OCI-LY3 (cell line): ENCODE measurements at regions not wholly inside any gene's neighbourhood (a gene's known extent, or its start where the extent isn't known, plus 50 kb on each side); places are given as distances from the start of the nearest gene placed in this dataset.

Experiments used
- H2AFZ ChIP-seq: fragments of 200-600, 300-600 bp; shearing (Covaris generic); 2 replicates; pipeline ENCODE4 v1.6.0; 2014; ENCODE audit warnings: antibody characterized with exemption, low read depth, low read length
- H3K27ac ChIP-seq: fragments of 200-600, 300-600 bp; sonication (generic); 2 replicates; pipeline ENCODE4 v1.5.1; 2014; ENCODE audit warnings: mild to moderate bottlenecking, low read length, moderate library complexity, mixed read lengths
- H3K27me3 ChIP-seq: fragments of 200-600, 300-600 bp; sonication (generic); 2 replicates; pipeline ENCODE4 v1.6.1; 2014; ENCODE audit warnings: low read depth, low read length, mixed read lengths
- H3K36me3 ChIP-seq: fragments of 200-600, 300-600 bp; sonication (generic); replicated peaks from 2 replicates; pipeline ENCODE3; 2014; ENCODE audit warnings: low read depth, low read length, mixed read lengths
- H3K4me1 ChIP-seq: fragments of 300-600, 200-600 bp; sonication (generic); 2 replicates; pipeline ENCODE4 v1.6.1; 2014; ENCODE audit warnings: low read length, mixed read lengths
- H3K4me2 ChIP-seq: fragments of 200-600, 300-600 bp; sonication (generic); 2 replicates; pipeline ENCODE4 v1.6.1; 2014; ENCODE audit warnings: low read length, mixed read lengths
- H3K4me3 ChIP-seq: fragments of 300-600, 200-600 bp; sonication (generic); 2 replicates; pipeline ENCODE4 v1.5.1; 2014; ENCODE audit warnings: antibody characterized with exemption, mild to moderate bottlenecking, low read length, moderate library complexity
- H3K79me2 ChIP-seq: fragments of 300-600, 200-600 bp; shearing (Covaris generic); 2 replicates; pipeline ENCODE4 v1.6.1; 2014; ENCODE audit warnings: mild to moderate bottlenecking, low read length, mixed read lengths
- H3K9ac ChIP-seq: fragments of 300-600, 200-600 bp; shearing (Covaris generic); 2 replicates; pipeline ENCODE4 v1.6.0; 2014; ENCODE audit warnings: mild to moderate bottlenecking, low read length, moderate library complexity
- H3K9me3 ChIP-seq: fragments of 200-600, 300-600 bp; shearing (Covaris generic); 2 replicates; pipeline ENCODE4 v1.6.1; 2014; ENCODE audit warnings: low read length, mixed read lengths; ENCODE audit not compliant: insufficient read depth
- H4K20me1 ChIP-seq: fragments of 200-600, 300-600 bp; sonication (generic); 2 replicates; pipeline ENCODE4 v1.6.1; 2016; ENCODE audit warnings: low read length, mixed read lengths; ENCODE audit not compliant: insufficient read depth
- EZH2phosphoT487 ChIP-seq: fragments of 200-600 bp; shearing (Covaris generic); IDR thresholded peaks from 2 replicates; pipeline ENCODE4 v1.6.1; 2018; ENCODE audit warnings: antibody characterized with exemption, mixed run types, low read depth
- TF ChIP-seq, protein P1 (sequence below): fragments of 200-600, 300-600 bp; sonication (generic); IDR thresholded peaks from 2 replicates; pipeline ENCODE4 v1.5.1; 2014; ENCODE audit warnings: antibody characterized with exemption, low read length, low read depth

DNA sequence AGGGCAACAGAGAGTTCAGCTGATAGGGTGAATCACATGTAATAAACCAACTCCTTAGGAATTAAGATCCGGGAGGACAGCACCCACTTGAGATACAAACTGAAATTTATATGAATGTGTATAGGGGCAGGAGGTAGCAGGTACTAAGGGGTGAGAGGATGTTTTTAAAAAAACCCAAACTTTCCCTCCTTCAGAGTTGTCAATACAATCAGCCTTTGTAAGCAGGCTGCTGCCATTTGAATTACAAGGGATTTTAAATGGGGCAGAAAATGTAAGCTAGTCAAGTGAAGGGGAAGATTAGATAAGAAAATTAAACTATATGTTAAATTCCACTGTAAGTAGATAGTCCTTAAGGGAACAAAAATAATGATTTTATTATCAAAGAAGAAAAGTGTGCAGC lies 1239.7 kb upstream of the CELF4 start:
- peaks cover 70% of the 10 kb centered on the region for H3K36me3 ChIP-seq
- no peaks in the 10 kb centered on the region for H3K27me3 ChIP-seq
- no peaks in the 10 kb centered on the region for H4K20me1 ChIP-seq
- no peak overlapping the region for H3K9ac ChIP-seq
- no peak overlapping the region for H3K27ac ChIP-seq
- no peak overlapping the region for H2AFZ ChIP-seq
- H3K4me3 ChIP-seq: no peak overlapping the region
- H3K4me1 ChIP-seq: peaks cover 28% of the 10 kb centered on the region
- no peak overlapping the region for H3K4me2 ChIP-seq
- peaks cover 36% of the 10 kb centered on the region for H3K9me3 ChIP-seq
- no peaks in the 10 kb centered on the region for H3K79me2 ChIP-seq
- TF ChIP-seq, protein P1, sequence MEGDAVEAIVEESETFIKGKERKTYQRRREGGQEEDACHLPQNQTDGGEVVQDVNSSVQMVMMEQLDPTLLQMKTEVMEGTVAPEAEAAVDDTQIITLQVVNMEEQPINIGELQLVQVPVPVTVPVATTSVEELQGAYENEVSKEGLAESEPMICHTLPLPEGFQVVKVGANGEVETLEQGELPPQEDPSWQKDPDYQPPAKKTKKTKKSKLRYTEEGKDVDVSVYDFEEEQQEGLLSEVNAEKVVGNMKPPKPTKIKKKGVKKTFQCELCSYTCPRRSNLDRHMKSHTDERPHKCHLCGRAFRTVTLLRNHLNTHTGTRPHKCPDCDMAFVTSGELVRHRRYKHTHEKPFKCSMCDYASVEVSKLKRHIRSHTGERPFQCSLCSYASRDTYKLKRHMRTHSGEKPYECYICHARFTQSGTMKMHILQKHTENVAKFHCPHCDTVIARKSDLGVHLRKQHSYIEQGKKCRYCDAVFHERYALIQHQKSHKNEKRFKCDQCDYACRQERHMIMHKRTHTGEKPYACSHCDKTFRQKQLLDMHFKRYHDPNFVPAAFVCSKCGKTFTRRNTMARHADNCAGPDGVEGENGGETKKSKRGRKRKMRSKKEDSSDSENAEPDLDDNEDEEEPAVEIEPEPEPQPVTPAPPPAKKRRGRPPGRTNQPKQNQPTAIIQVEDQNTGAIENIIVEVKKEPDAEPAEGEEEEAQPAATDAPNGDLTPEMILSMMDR: no peak
- TF ChIP-seq EZH2phosphoT487: no peak

DNA sequence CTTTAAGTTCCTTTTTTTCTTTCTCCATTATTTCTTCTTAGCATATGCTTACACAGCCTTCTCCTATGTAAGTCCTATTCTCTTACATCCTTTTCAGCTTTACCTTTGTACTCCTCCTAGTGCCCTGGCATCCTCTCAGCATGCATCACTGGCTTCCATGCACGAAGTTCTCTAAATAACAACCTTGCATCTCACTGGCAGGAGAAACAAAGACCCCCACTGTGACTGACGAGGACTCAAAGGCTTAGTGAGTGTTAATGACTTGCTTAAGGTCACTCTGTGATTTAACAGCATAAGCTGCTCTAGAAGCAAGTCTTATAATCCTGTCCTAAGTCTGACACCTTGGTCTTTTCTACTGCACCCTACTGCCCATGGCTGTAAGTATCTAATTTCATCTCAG lies 1236.0 kb upstream of the CELF4 start:
- no peaks in the 10 kb centered on the region for H3K79me2 ChIP-seq
- H3K27me3 ChIP-seq: no peaks in the 10 kb centered on the region
- H3K4me2 ChIP-seq: no peak overlapping the region
- H3K4me1 ChIP-seq: peaks cover 9% of the 10 kb centered on the region
- no peaks in the 10 kb centered on the region for H4K20me1 ChIP-seq
- peak overlapping the region; percentile 63 for H3K27ac ChIP-seq
- TF ChIP-seq EZH2phosphoT487: no peak
- TF ChIP-seq, protein P1: no peak
- peaks cover 46% of the 10 kb centered on the region for H3K36me3 ChIP-seq
- no peak overlapping the region for H2AFZ ChIP-seq
- no peak overlapping the region for H3K9ac ChIP-seq
- peaks cover 17% of the 10 kb centered on the region; the same call in 1 of the 2 replicates for H3K9me3 ChIP-seq
- H3K4me3 ChIP-seq: no peak overlapping the region

DNA sequence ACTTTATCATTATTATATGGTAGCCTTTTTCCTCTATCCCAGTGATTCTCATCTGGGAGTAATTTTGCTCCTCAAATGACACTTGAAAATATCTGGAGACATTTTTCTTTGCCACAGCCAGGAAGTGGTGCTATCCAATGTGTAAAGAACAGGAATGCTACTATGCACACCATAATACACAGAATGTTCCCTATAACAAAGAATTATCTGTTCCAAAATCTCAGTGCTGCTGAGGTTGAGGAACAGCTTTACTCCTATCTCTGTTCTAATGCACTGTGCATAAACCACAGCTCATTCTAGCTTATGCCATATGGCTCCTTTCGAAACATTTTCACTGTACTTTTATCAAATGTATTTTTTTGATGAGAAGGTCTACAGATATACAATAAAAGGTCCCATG lies 1231.2 kb upstream of the CELF4 start:
- H2AFZ ChIP-seq: no peak overlapping the region
- H3K9me3 ChIP-seq: 0 out of 2 replicates have a peak, but pooled peaks cover 8% of the 10 kb centered on the region
- H4K20me1 ChIP-seq: no peaks in the 10 kb centered on the region
- H3K9ac ChIP-seq: no peak overlapping the region
- no peak for TF ChIP-seq EZH2phosphoT487
- TF ChIP-seq, protein P1: no peak
- no peak overlapping the region for H3K4me2 ChIP-seq
- no peak overlapping the region for H3K27ac ChIP-seq
- H3K36me3 ChIP-seq: peaks cover 17% of the 10 kb centered on the region
- H3K79me2 ChIP-seq: no peaks in the 10 kb centered on the region
- no peaks in the 10 kb centered on the region for H3K27me3 ChIP-seq
- H3K4me1 ChIP-seq: peaks cover 4% of the 10 kb centered on the region
- H3K4me3 ChIP-seq: no peak overlapping the region

DNA sequence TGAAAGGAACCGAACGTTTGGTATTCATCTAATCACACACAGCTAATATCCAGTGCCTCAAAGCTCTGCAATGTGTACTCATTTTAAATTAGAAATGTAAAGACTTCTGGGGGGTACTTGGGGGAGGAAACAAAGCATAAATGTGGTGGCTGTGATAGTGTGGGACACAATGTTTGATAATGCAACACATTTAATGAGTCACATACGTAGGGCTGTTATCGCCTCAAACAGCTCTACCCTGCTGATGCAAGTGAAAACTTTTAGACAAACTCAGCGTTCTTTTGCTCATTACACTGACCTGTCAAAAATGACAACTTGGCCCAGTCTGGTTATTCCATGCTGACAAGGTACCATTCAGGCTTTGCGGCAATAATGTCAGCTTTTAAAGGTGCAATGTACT lies 1227.1 kb upstream of the CELF4 start:
- no peaks in the 10 kb centered on the region for H3K27me3 ChIP-seq
- no peaks in the 10 kb centered on the region for H3K79me2 ChIP-seq
- no peaks in the 10 kb centered on the region for H3K9me3 ChIP-seq
- H4K20me1 ChIP-seq: no peaks in the 10 kb centered on the region
- H3K4me3 ChIP-seq: no peak overlapping the region
- no peak overlapping the region for H3K27ac ChIP-seq
- H3K4me2 ChIP-seq: no peak overlapping the region
- no peak overlapping the region for H3K9ac ChIP-seq
- no peaks in the 10 kb centered on the region for H3K4me1 ChIP-seq
- H2AFZ ChIP-seq: no peak overlapping the region
- TF ChIP-seq, protein P1: no peak
- TF ChIP-seq EZH2phosphoT487: no peak
- no peaks in the 10 kb centered on the region for H3K36me3 ChIP-seq
